RPMI8226 (cell line): ENCODE measurements at regions not wholly inside any gene's neighbourhood (a gene's known extent, or its start where the extent isn't known, plus 50 kb on each side); places are given as distances from the start of the nearest gene placed in this dataset.

Experiments
- DNase-seq: peaks from one replicate; pipeline ENCODE4 v3.0.0-alpha.2; 2015

DNA sequence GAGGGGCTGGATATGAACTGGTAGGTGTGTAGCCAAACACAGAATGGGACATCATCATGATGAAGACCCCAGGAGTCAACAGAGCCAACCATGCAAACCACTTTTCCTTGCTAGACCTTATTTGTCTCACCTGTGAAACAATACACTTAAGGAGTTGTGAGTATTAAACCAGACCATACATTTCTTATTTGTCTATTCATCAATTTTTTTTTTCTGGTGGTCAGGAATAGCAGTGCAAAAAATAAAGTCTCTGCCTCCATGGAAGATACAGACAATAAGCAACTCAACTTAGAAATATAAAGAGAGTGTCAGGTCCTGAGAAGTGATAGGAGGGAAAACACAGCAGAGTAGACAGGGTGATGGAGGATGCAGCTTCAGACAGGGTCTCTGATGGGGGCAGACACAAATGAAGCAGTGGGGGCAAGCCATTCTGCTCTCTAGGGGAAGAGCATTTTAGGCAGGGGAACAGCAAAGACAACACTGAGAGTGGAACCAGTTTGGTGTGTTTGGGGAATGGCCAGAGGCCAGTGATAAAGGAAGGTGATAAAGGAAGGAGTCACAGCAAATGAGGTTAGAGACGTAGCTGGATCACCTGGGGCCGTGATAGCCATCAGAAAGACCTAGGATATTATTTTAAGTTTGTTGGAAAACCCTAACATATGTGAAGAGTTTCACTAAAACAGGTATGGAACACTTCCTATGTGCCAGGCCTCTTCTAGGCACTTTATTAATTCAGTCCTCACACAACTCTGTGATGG, 256.2 kb downstream of the MAN2A1 start:
- DNase-seq = no peak

DNA sequence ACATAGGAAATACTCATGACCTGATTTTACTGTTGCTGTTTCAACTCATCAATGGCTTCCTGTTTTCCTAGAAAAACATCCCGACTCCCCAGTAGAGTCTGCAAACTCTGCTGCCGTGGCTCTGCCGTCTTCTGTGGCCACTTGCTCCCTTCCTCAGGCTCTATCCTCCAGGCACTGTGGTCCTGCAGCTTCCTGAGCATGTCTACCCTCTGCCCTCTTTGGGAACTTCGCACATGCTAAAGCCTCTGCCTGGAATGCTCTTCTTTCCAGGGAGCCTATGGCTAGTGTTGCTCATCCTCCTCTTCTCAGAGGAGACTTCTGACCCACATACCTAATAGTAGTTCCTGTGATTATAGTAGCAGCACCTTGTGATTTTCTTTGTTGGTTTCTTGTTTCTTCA, 256.9 kb downstream of the MAN2A1 start:
- no peak for DNase-seq

DNA sequence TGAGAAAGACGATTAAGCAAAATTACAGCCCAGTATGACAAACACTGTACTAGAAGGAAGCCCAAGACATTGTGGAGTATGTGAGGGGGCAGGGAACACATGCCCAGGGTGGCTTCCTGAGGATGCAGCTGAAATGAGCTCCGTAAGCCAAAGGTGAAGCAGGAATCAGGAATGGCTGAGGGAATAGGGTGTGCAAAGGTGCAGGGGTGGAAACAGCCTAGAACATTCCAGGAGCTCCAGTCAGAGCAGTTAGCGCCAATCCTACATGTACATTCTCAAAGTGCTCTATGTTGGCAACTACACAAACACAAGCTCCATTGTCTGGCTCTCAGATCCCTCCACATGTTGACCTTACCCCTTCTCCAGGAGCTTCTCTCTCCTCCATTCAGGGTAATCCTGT, 257.9 kb downstream of the MAN2A1 start:
- DNase-seq = no peak

GRCh38 chr5:109950634-109951033, 260.9 kb downstream of the MAN2A1 start:
- DNase-seq = no peak

- DNase-seq = no peak
These were observed 261.6 kb downstream of the MAN2A1 start for GRCh38 chr5:109951348-109951747.

DNA sequence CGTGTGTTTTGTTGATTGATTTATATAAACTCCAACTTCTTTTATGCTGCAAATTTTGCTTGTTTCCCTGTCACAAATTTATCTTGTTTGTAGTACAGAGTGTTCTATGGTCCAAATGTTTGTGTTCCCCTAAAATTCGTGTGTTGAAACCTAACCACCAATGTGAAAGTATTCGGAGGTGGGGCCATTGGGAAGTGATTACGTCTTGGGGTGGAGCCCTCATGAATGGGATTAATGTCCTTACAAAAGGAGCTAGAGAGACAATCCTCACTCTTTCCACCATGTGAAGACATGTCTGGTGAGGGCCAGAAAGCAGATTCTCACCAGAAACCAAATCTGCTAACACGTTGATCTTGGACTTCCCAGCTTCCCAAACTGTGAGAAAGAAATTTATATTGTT, 262.0 kb downstream of the MAN2A1 start:
- DNase-seq = no peak

GRCh38 chr5:109953761-109954160, 264.0 kb downstream of the MAN2A1 start:
- no peak for DNase-seq

GRCh38 chr5:109956884-109957283, 267.2 kb downstream of the MAN2A1 start:
- DNase-seq = no peak

- DNase-seq = no peak
These were observed 268.4 kb downstream of the MAN2A1 start for GRCh38 chr5:109958082-109958481.

DNA sequence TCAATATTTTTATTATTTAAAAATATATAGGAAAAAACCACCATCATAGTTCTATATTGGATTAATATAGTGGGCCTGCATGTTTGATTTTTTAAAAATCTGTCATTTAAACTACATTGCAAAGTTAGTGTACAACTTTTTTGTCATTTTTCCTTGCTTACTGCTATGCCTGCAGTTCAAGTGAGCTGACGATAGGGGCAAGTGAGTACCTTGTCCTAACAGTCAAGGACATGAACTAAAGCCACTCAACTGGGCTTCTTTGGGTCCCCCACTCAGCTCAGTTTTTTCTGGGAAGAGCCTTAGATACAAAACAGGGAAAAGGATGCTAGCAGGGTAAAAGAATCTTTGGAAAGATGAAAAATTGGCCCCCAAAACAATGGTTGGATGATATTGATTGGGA, 269.9 kb downstream of the MAN2A1 start:
- no peak for DNase-seq

DNA sequence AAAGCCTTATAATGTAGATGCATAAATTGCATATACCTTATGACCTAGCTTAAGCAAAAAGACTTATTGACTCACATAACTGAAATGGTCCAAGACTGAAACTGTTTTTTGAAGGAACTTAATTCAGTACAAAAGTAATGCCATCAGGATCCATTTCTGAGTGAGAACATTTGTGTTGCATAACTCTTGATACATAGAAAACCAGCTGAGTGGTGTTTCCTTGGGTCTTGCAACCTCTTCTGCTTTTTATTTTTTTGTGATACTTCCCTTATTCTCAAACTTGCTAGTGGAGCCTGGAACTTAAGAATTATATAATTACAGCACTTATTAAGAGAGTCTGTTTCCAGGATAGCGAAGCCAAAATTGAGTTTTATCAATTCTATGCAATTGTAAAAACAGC, 272.0 kb downstream of the MAN2A1 start:
- no peak for DNase-seq

GRCh38 chr5:109962882-109963603, 273.3 kb downstream of the MAN2A1 start:
- no peak for DNase-seq

DNA sequence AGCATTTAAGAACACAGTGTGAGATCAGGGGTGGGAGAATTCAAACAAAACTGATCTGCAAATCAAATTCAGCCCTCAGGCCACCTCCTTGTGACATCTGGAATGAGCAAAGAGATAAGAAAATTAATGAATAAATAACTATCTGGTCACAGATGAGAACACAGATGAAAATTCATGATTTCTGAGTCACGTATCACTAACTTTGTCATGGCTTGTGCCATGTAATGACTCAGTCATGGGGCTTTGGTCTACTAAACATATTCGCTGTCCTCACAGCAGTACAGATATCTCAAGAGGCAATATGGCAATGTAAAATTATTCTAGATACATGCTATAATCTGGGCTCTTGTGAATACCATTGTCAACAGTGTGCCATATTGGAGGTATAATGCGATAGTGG, 274.4 kb downstream of the MAN2A1 start:
- DNase-seq = no peak

DNA sequence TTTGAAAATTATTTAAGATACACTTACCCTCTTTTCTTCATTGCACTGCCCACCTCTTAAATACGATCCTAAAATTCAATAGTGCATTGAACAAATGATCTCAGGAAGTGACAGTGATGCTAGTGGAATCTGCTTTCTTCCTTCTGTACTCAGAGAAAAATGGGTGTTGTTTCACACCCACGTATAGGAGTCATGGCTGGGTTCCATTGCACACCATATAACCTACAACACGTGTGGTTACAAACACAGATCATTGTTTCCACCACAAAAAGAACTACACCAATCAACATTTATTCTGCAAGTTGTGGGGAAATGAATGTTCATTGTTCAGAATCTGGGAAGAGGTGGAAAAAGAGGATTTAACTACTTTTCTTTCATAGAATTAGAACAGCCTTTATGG, 275.9 kb downstream of the MAN2A1 start:
- no peak for DNase-seq

- no peak for DNase-seq
These were observed 282.2 kb downstream of the MAN2A1 start for GRCh38 chr5:109971968-109972367.

- no peak for DNase-seq
These were observed 292.3 kb downstream of the MAN2A1 start for GRCh38 chr5:109981979-109982378.

DNA sequence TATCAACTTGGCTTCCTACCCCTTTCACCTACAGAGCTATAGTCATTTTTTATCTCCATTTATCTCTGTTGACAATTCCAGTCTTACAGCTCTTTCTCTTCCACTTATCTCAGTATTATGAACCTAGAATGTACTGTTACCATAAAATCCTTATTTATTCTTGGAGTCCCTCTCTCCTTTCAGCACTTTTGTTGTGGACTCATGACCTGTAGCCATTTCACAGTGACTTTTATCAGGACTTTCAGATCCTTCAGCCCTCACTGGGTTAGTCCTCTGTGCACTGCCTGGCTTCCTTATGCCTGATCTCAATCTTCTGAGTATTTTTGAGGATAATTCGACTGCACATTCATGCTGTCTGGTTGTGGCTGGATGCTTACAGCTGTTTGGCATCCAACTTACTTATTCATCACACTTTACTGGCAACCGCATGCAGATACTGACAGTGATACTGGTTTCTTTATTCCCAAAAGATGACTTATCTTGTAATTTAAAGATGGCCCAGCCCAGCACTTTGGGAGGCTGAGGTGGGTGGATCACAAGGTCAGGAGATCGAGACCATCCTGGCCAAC, 293.3 kb downstream of the MAN2A1 start:
- no peak for DNase-seq

DNA sequence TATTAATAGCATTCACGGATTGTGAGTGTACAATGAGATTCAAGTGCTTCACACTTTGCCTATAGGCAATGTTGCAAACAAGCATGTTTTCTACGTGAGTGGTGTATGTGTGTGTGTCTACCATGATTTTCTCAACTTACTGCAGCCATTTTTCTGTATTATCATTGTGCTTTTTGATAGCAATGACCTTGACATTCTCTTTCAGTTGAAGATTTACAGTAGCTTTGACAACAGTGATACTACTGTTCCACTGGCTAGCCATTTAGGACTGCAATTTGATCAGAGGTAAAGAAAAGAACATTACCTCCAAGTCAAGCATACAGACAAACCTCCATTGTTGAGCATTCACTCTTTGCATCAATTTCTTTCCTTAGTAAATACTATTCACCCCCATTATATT, 297.0 kb downstream of the MAN2A1 start:
- DNase-seq = no peak

DNA sequence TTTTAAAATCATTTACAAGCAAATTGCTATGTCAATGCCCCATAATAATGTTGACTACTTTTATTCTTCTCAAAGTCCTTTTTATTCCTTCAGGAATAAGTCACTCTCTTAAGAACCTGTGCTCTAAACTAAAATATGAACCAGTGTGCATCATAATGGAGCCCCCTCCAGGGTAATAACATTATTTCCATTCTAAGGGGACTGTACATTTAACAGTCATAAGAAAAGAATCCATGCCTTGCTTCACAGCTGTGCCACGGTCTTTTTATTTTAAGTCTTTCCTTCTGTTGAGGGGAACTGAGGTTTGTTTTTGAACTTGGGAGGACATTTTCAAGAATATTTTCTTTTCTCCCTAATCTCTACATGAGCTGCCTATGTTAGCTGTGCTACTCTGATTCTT, 297.6 kb downstream of the MAN2A1 start:
- DNase-seq = no peak

DNA sequence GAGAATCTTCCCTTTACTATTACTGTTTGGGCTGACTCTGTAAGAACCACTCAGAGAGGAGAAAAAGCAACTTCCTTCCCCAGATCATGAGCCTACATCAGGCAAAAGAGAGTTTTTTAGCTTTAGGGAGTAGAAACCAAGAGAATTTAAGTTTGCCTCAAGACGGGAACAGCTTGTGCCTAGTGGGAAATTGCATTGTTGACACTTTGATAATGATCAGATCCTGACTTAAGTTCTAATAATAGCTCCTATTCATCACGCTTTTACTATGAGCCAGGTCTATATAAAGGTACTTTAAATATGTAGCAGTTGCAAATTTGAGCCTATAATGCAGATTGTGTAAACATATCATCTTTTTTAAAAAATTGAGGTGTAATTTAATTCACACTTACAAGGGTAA, 298.2 kb downstream of the MAN2A1 start:
- DNase-seq = no peak

DNA sequence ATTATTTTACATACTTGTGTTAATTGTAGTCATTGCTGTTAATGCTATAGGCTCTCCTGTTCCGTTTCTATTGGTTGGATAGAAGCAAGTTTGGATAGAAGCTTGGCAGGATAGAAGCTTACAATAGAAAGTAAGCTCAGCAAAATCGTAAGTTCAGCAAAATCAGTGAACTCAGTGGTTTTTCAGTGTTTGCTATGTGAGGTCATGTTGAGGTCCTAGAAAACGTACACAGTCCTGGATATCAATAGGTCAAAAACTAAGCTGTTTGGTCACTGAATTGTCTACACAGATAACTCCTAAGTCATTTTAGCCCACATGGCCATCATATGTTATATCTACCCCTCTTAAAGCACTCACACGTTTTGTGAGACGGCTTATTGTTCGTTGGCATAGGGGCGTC, 299.4 kb downstream of the MAN2A1 start:
- peak; percentile 20 for DNase-seq

GRCh38 chr5:109989994-109990722, 300.4 kb downstream of the MAN2A1 start:
- DNase-seq = no peak

- DNase-seq = no peak
These were observed 301.1 kb downstream of the MAN2A1 start for GRCh38 chr5:109990723-109991359.
